GM23248 (cell line): ENCODE measurements at regions not wholly inside any gene's neighbourhood (a gene's known extent, or its start where the extent isn't known, plus 50 kb on each side); places are given as distances from the start of the nearest gene placed in this dataset.

Experiments used
- EZH2 ChIP-seq: fragments of 200-600 bp; sonication (generic); IDR thresholded peaks from 2 replicates; pipeline ENCODE4 v1.6.1; 2018; ENCODE audit warnings: antibody characterized with exemption, mild to moderate bottlenecking; ENCODE audit not compliant: insufficient read depth, poor library complexity, severe bottlenecking
- EZH2phosphoT487 ChIP-seq: fragments of 200-600 bp; sonication (generic); IDR thresholded peaks from 2 replicates; pipeline ENCODE4 v1.6.1; 2018; ENCODE audit warnings: antibody characterized with exemption, moderate library complexity, mild to moderate bottlenecking, low read depth; ENCODE audit not compliant: insufficient read depth

GRCh38 chr1:4203501-4203900 is 303.4 kb upstream of the C1orf174 start:
- TF ChIP-seq EZH2phosphoT487 (no peak), EZH2 (no peak)
